OCI-LY3 (cell line): ENCODE measurements at regions not wholly inside any gene's neighbourhood (a gene's known extent, or its start where the extent isn't known, plus 50 kb on each side); places are given as distances from the start of the nearest gene placed in this dataset.

Source experiments
- CTCF ChIP-seq: fragments of 200-600, 300-600 bp; sonication (generic); IDR thresholded peaks from 2 replicates; pipeline ENCODE4 v1.5.1; 2014; ENCODE audit warnings: antibody characterized with exemption, low read length, low read depth
- EZH2phosphoT487 ChIP-seq: fragments of 200-600 bp; shearing (Covaris generic); IDR thresholded peaks from 2 replicates; pipeline ENCODE4 v1.6.1; 2018; ENCODE audit warnings: antibody characterized with exemption, mixed run types, low read depth

GRCh38 chr6:21918041-21918440, 324.5 kb downstream of the SOX4 start:
- no peak for TF ChIP-seq CTCF
- TF ChIP-seq EZH2phosphoT487 = no peak
